CD4-positive, alpha-beta memory T cell (primary cell): ENCODE measurements at regions not wholly inside any gene's neighbourhood (a gene's known extent, or its start where the extent isn't known, plus 50 kb on each side); places are given as distances from the start of the nearest gene placed in this dataset.

ENCODE experiments used
- CTCF ChIA-PET: fragments of 350-600 bp; sonication (Branson Sonifier 250); formaldehyde crosslinking; loops from one replicate; lab custom pipeline; 2021; ENCODE audit warnings: inconsistent platforms; ENCODE audit not compliant: partially characterized antibody; lab: Charles Lee
- POLR2A ChIA-PET: fragments of 350-600 bp; sonication (Branson Sonifier 250); formaldehyde crosslinking; loops from one replicate; lab custom pipeline; 2021; ENCODE audit not compliant: partially characterized antibody; lab: Charles Lee
- DNase-seq, 5 donors: peaks; one replicate each; pipeline versions ENCODE4 v3.0.0 to v3.0.0-alpha.2; 2020 to 2022; ENCODE audit warnings: mixed read lengths in 1 of 5
- H3K27ac ChIP-seq: one replicate; pipeline ENCODE4 v1.7.0; 2013; ENCODE audit warnings: low read depth, low read length
- H3K27me3 ChIP-seq: 2 replicates; pipeline ENCODE4 v1.7.0; 2013; ENCODE audit warnings: mild to moderate bottlenecking, low read length, moderate library complexity; ENCODE audit not compliant: insufficient read depth
- H3K36me3 ChIP-seq: 2 replicates; pipeline ENCODE4 v1.7.0; 2013; ENCODE audit warnings: mild to moderate bottlenecking, low read length, moderate library complexity; ENCODE audit not compliant: insufficient read depth
- H3K4me1 ChIP-seq: 2 replicates; pipeline ENCODE4 v1.7.0; 2013; ENCODE audit warnings: mild to moderate bottlenecking, low read length, moderate library complexity; ENCODE audit not compliant: insufficient read depth
- H3K4me3 ChIP-seq, 2 donors: one replicate each; pipeline ENCODE4 v1.7.0; 2013; ENCODE audit warnings: low read length in 2 of 2, mild to moderate bottlenecking in 1 of 2
- H3K9me3 ChIP-seq, 2 donors: one replicate each; pipeline ENCODE4 v1.7.0; 2013; ENCODE audit warnings: low read length in 2 of 2, control low read depth in 1 of 2; ENCODE audit not compliant: control insufficient read depth in 1 of 2
- H3K27ac Mint-ChIP-seq, 7 donors: one replicate each; pipeline ENCODE4 v1.8.0; 2020 to 2021; ENCODE audit warnings: mixed read lengths in 7 of 7, mild to moderate bottlenecking in 6 of 7, inconsistent platforms in 3 of 7, moderate library complexity in 3 of 7
- H3K27me3 Mint-ChIP-seq, 2 donors: one replicate each; pipeline ENCODE4 v1.8.0; 2020 to 2021; ENCODE audit warnings: mixed read lengths in 2 of 2
- H3K36me3 Mint-ChIP-seq, 2 donors: one replicate each; pipeline ENCODE4 v1.8.0; 2020 to 2021; ENCODE audit warnings: mixed read lengths in 2 of 2, inconsistent platforms in 1 of 2, mild to moderate bottlenecking in 1 of 2
- H3K4me1 Mint-ChIP-seq, 4 donors: one replicate each; pipeline ENCODE4 v1.8.0; 2020 to 2021; ENCODE audit warnings: mixed read lengths in 4 of 4, mild to moderate bottlenecking in 1 of 4
- H3K4me3 Mint-ChIP-seq, 8 donors: one replicate each; pipeline ENCODE4 v1.8.0; 2020 to 2021; ENCODE audit warnings: mixed read lengths in 8 of 8, mild to moderate bottlenecking in 7 of 8, moderate library complexity in 6 of 8, inconsistent platforms in 3 of 8
- H3K9me3 Mint-ChIP-seq, 8 donors: one replicate each; pipeline ENCODE4 v1.8.0; 2020 to 2021; ENCODE audit warnings: mixed read lengths in 8 of 8, mild to moderate bottlenecking in 5 of 8, inconsistent platforms in 3 of 8, moderate library complexity in 1 of 8
- intact Hi-C: fragments of 100-400 bp; cut with micrococcal nuclease; formaldehyde crosslinking; loops from one replicate; pipeline ENCODE4 v1.15.1; 2023

DNA sequence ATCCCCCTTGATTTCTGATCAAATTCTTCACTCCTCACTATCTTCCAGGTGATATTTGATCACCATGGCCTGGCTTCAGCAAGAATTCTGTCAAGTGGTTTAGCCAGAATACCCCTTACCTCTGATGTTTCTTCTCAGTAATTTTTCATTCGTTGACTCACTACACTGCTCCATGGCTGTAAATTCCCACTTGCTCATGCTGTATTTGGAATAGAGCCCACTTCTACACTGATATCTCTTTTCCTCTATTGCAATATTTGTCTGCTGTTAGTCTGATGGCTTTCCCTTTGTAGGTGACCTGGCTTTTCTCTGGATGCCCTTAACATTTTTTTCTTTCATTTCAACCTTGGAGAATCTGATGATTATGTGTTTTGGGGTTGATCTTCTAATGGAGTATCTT lies 73.9 kb upstream of the DIPK2B start:
- Mint-ChIP-seq H3K4me1 (no peaks in the 10 kb centered on the region), H3K27me3 (peaks cover 1 to 2% of the 10 kb centered on the region in 2 donors), H3K36me3 (no peaks in the 10 kb centered on the region), H3K4me3 (no peak overlapping the region), H3K27ac (no peak overlapping the region), H3K9me3 (peaks cover 0 to 7% (median 2%) of the 10 kb centered on the region in 8 donors)
- Histone ChIP-seq H3K36me3 (no peaks in the 10 kb centered on the region), H3K9me3 (no peaks in the 10 kb centered on the region), H3K4me1 (no peaks in the 10 kb centered on the region), H3K27me3 (no peaks in the 10 kb centered on the region), H3K27ac (no peak overlapping the region), H3K4me3 (no peak overlapping the region)
- CTCF ChIA-PET, result no interaction called here
- POLR2A ChIA-PET, result no interaction called here
- intact Hi-C loops, result no loop called here
- DNase-seq, result no peak

DNA sequence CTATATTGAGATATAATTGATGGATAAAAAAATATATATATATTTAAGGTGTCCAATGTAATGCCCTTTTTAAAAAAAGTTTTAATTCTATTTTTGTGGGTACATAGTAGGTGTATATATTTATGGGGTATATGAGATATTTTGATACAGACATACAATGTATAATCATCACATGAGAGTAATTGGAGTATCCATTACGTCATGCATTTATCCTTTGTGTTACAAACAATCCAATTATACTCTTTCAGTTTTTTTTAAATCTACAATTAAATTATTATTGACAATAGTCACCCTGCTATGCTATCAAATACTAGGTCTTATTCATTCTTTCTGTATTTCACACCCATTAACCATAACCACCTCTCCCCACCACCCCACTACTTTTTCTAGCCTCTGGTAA lies 66.3 kb upstream of the DIPK2B start:
- no peaks in the 10 kb centered on the region for H3K9me3 ChIP-seq
- Mint-ChIP-seq H3K36me3 (no peaks in the 10 kb centered on the region), H3K4me3 (no peak overlapping the region), H3K4me1 (no peaks in the 10 kb centered on the region), H3K27me3 (peaks cover 1 to 6% of the 10 kb centered on the region in 2 donors), H3K27ac (no peak overlapping the region), H3K9me3 (peaks cover 0 to 1% (median 0%) of the 10 kb centered on the region in 8 donors)
- H3K27me3 ChIP-seq, result no peaks in the 10 kb centered on the region
- no peak overlapping the region for H3K4me3 ChIP-seq
- no peaks in the 10 kb centered on the region for H3K4me1 ChIP-seq
- no peak for DNase-seq
- ChIA-PET CTCF (no interaction called here), POLR2A (no interaction called here)
- H3K27ac ChIP-seq, result no peak overlapping the region
- H3K36me3 ChIP-seq, result no peaks in the 10 kb centered on the region
- intact Hi-C loops, result no loop called here

DNA sequence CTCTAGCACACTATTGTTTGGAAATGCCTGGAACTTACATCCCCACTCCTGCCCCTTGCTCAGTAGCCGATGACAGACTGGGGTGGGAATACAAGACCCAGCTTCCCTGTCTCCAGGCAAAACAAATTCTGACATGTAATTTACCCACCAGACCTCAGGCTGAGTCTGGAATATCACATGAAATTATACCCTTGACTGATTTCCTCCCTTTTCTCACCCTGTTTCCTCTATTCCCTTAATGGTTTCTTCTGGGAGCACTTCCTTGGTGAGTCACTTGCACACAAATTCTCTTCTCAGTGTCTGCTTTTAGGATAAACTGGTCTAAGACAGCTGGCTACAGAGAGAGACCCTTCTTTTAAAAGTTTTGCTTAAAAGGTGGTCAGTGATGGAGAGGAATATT lies 65.8 kb upstream of the DIPK2B start:
- Mint-ChIP-seq H3K27ac (no peak overlapping the region), H3K36me3 (no peaks in the 10 kb centered on the region), H3K4me1 (no peaks in the 10 kb centered on the region), H3K4me3 (no peak overlapping the region), H3K9me3 (peaks cover 0 to 1% (median 0%) of the 10 kb centered on the region in 8 donors), H3K27me3 (peaks cover 1 to 6% of the 10 kb centered on the region in 2 donors)
- no peak overlapping the region for H3K4me3 ChIP-seq
- no peak for DNase-seq
- H3K9me3 ChIP-seq, result no peaks in the 10 kb centered on the region
- CTCF ChIA-PET, result no interaction called here
- intact Hi-C loops, result no loop called here
- H3K27ac ChIP-seq, result no peak overlapping the region
- H3K27me3 ChIP-seq, result no peaks in the 10 kb centered on the region
- H3K36me3 ChIP-seq, result no peaks in the 10 kb centered on the region
- no peaks in the 10 kb centered on the region for H3K4me1 ChIP-seq
- POLR2A ChIA-PET, result no interaction called here

DNA sequence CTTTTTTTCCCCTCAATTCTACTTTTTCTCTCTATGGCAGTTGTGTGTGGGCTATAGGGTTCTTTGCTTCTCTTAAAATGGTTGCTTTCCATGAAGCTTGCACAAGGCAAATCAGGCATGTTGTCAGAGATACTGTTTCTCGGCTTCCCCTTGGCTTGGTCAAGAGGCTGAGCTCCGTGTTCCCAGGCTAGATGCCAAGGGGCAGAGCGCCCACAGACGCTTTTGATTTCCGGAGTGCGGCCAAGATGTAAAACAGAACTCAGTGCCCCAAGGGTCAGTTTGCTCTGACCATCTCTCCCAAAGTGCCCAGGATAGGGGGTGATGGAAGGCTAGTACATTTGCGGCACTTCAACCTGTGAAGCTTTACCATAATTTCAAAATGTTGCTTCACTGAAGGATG lies 64.2 kb upstream of the DIPK2B start:
- peaks cover 0 to 1% (median 0%) of the 10 kb centered on the region in 8 donors for H3K9me3 Mint-ChIP-seq
- H3K27ac ChIP-seq, result no peak overlapping the region
- H3K27me3 ChIP-seq, result no peaks in the 10 kb centered on the region
- no peaks in the 10 kb centered on the region for H3K4me1 Mint-ChIP-seq
- no peak overlapping the region for H3K27ac Mint-ChIP-seq
- peaks cover 0 to 4% of the 10 kb centered on the region in 2 donors for H3K27me3 Mint-ChIP-seq
- intact Hi-C loops, result no loop called here
- POLR2A ChIA-PET, result no interaction called here
- no peaks in the 10 kb centered on the region for H3K36me3 ChIP-seq
- no peaks in the 10 kb centered on the region for H3K9me3 ChIP-seq
- CTCF ChIA-PET, result no interaction called here
- no peak overlapping the region for H3K4me3 ChIP-seq
- no peak for DNase-seq
- H3K4me3 Mint-ChIP-seq, result no peak overlapping the region
- no peaks in the 10 kb centered on the region for H3K4me1 ChIP-seq
- no peaks in the 10 kb centered on the region for H3K36me3 Mint-ChIP-seq

DNA sequence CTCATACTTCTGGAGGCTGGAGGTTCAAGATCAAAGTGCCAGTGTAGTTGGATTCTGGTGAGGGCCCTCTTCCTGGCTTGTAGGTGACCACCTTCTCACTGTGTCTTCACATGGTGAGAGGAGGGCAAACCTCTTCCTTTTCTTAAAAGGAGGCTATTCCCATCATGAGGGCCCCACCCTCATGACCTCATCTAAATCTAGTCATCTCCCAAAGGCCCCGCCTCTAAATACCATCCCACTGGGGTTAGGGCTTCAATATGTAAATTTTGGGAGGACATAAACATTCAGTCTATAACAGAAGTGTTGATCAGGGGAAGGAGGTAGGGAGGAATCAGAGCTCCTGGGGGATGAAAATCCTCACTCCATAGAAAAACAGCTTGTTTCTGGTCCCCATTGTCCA lies 60.8 kb upstream of the DIPK2B start:
- ChIA-PET POLR2A (no interaction called here), CTCF (no interaction called here)
- Histone ChIP-seq H3K36me3 (no peaks in the 10 kb centered on the region), H3K9me3 (no peaks in the 10 kb centered on the region), H3K4me1 (no peaks in the 10 kb centered on the region), H3K4me3 (no peak overlapping the region), H3K27ac (no peak overlapping the region), H3K27me3 (no peaks in the 10 kb centered on the region)
- Mint-ChIP-seq H3K27me3 (peaks cover 0 to 2% of the 10 kb centered on the region in 2 donors), H3K4me3 (no peak overlapping the region), H3K9me3 (no peaks in the 10 kb centered on the region), H3K36me3 (no peaks in the 10 kb centered on the region), H3K27ac (no peak overlapping the region), H3K4me1 (no peaks in the 10 kb centered on the region)
- intact Hi-C loops, result no loop called here
- DNase-seq, result no peak

DNA sequence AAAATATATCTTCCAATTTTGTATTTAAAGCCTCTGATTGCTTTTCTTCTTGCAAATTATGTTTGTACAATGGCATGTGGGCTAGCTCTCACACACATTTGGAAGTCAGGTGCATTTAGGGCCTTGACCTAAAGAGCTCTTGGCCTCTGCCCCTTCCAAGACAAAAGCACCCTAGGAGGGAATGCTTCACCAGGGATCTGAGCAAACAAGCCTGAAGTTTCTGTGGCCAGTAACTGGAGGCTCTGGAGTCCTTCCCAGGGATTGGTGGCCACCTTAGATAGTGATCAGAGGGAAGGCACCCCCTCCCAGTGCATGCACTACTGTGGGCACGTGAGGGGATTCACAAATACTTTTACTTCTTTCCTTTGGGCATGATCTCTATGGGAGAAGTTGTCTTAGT lies 60.3 kb upstream of the DIPK2B start:
- Histone ChIP-seq H3K27me3 (no peaks in the 10 kb centered on the region), H3K4me3 (no peak overlapping the region), H3K36me3 (no peaks in the 10 kb centered on the region), H3K9me3 (no peaks in the 10 kb centered on the region), H3K27ac (no peak overlapping the region), H3K4me1 (no peaks in the 10 kb centered on the region)
- intact Hi-C loops, result no loop called here
- Mint-ChIP-seq H3K27ac (no peak overlapping the region), H3K36me3 (no peaks in the 10 kb centered on the region), H3K4me3 (no peak overlapping the region), H3K4me1 (no peaks in the 10 kb centered on the region), H3K27me3 (peaks cover 0 to 2% of the 10 kb centered on the region in 2 donors), H3K9me3 (no peaks in the 10 kb centered on the region)
- DNase-seq, result no peak
- ChIA-PET CTCF (no interaction called here), POLR2A (no interaction called here)

DNA sequence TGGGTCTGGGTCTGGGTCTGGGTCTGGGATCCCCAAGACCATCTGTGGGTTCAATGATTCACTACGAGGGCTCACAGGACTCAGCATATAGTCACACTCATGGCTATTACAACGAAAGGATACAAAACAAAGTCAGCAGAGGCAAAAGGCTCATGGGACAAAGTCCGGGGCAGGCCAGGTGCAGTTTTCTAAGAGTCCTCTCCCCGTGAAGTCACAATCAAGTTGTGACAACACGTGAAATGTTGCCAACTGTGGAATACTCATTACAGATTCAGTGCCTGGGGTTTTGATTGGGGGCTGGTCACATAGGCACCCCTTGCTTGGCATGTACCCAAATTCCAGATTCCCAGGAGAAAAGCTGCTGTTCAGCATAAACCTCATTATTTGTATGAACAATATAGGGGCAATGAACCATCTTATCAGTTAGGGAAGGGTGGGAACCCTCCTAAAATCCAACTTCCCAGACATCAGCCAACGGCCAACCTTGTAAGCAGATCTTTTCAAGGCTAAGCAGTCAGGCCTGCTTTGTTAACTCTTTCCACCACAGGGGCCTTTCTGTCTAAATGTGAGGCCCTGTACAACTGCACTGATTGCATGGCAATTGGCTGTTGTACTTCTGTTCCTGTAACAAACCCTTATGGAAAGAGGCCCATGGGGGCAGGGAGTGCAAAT lies 58.2 kb upstream of the DIPK2B start:
- no peaks in the 10 kb centered on the region for H3K36me3 ChIP-seq
- H3K4me1 Mint-ChIP-seq, result no peaks in the 10 kb centered on the region
- no peak overlapping the region for H3K27ac Mint-ChIP-seq
- H3K27ac ChIP-seq, result no peak overlapping the region
- no peak overlapping the region for H3K4me3 Mint-ChIP-seq
- POLR2A ChIA-PET, result no interaction called here
- H3K36me3 Mint-ChIP-seq, result no peaks in the 10 kb centered on the region
- no peaks in the 10 kb centered on the region for H3K9me3 Mint-ChIP-seq
- no peaks in the 10 kb centered on the region for H3K27me3 ChIP-seq
- H3K4me1 ChIP-seq, result no peaks in the 10 kb centered on the region
- peaks cover 0 to 1% of the 10 kb centered on the region in 2 donors for H3K27me3 Mint-ChIP-seq
- intact Hi-C loops, result no loop called here
- no peak overlapping the region for H3K4me3 ChIP-seq
- no peaks in the 10 kb centered on the region for H3K9me3 ChIP-seq
- DNase-seq, result no peak
- CTCF ChIA-PET, result no interaction called here
